ENCODE measurements at regions not wholly inside any gene's neighbourhood (a gene's known extent, or its start where the extent isn't known, plus 50 kb on each side); places are given as distances from the start of the nearest gene placed in this dataset.

DNA sequence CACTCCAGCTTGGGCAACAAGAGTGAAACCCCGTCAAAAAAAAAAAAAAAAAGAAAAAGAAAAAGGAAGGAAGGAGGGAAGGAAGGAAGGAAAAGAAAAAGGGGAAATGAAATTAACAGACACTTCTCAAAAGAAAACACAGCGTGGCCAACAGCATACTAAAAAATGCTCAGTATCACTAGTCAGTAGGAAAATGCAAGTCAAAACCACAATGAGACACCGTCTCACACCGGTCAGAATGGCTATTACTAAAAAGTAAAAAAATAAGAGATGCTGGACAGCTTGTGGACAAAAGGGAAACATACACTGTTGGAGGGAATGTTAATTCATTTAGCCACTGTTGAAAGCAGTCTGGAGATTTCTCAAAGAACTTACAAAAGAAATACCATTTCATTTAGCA is 369.5 kb upstream of the BRINP3 start:
- H3K36me3 ChIP-seq: no peaks in the 10 kb centered on the region
- H3K9me3 ChIP-seq: no peaks in the 10 kb centered on the region
- H3K27me3 ChIP-seq: no peaks in the 10 kb centered on the region
- H3K9ac ChIP-seq (ENCODE audit: low read depth in 2 of 2, low read length in 2 of 2): no peak overlapping the region
- DNase-seq: no peak
- TF ChIP-seq, protein P1, sequence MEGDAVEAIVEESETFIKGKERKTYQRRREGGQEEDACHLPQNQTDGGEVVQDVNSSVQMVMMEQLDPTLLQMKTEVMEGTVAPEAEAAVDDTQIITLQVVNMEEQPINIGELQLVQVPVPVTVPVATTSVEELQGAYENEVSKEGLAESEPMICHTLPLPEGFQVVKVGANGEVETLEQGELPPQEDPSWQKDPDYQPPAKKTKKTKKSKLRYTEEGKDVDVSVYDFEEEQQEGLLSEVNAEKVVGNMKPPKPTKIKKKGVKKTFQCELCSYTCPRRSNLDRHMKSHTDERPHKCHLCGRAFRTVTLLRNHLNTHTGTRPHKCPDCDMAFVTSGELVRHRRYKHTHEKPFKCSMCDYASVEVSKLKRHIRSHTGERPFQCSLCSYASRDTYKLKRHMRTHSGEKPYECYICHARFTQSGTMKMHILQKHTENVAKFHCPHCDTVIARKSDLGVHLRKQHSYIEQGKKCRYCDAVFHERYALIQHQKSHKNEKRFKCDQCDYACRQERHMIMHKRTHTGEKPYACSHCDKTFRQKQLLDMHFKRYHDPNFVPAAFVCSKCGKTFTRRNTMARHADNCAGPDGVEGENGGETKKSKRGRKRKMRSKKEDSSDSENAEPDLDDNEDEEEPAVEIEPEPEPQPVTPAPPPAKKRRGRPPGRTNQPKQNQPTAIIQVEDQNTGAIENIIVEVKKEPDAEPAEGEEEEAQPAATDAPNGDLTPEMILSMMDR (IDR thresholded peaks at IDR 0.05): no peak
- no peak overlapping the region for H3K4me3 ChIP-seq
- H3K4me1 ChIP-seq: no peaks in the 10 kb centered on the region
- intact Hi-C loops (cut with DNase I): no loop called here
- H3K27ac ChIP-seq: no peak overlapping the region

DNA sequence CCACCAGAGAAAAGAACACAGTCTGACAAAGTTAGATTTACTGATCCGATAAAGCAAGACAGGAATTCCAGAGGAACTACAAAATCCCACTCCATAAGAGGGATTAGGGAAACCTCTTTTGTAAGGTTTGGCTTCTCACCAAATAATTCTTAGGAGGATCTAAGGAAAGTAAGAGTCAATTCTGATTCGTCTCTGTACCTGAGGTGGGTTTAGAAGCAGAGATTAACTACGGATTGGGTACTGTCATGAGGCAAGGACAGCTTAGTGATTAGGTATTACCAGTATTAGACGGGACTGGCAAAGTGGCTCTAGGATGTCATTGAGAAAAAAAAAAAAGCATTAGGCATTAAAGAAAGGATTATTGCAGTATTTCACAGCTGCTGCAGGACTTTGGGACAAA is 371.7 kb upstream of the BRINP3 start:
- no peak for DNase-seq
- TF ChIP-seq, protein P1 (IDR thresholded peaks at IDR 0.05): no peak

DNA sequence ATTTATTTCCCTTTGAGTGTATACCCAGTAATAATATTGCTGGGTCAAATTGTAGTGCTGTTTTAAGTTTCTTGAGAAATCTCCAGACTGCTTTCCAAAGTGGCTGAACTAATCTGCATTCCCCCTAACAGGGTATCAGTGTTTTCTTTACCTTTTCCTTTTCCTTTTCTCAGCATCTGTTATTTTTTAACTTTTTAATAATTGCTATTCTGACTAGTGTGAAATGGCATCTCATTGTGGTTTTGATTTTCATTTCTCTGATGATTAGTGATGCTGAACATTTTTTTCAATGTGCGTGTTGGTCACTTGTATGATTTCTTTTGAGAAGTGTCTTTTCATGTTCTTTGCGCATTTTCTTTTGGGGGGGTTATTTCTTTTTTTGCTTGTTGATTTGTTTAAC is 374.9 kb upstream of the BRINP3 start:
- H3K4me1 ChIP-seq: no peaks in the 10 kb centered on the region
- intact Hi-C loops (cut with DNase I): no loop called here
- H3K9ac ChIP-seq (ENCODE audit: low read depth in 2 of 2, low read length in 2 of 2): no peak overlapping the region
- no peaks in the 10 kb centered on the region for H3K27me3 ChIP-seq
- DNase-seq: no peak
- H3K36me3 ChIP-seq: no peaks in the 10 kb centered on the region
- no peak overlapping the region for H3K4me3 ChIP-seq
- H3K9me3 ChIP-seq: no peaks in the 10 kb centered on the region
- TF ChIP-seq, protein P1 (IDR thresholded peaks at IDR 0.05): no peak
- H3K27ac ChIP-seq: no peak overlapping the region

More for the DNA sequence above, 371.7 kb upstream of the BRINP3 start:
- Histone ChIP-seq H3K27ac (no peak overlapping the region), H3K9me3 (no peaks in the 10 kb centered on the region), H3K27me3 (no peaks in the 10 kb centered on the region), H3K36me3 (no peaks in the 10 kb centered on the region), H3K4me3 (no peak overlapping the region), H3K9ac (ENCODE audit: low read depth in 2 of 2, low read length in 2 of 2) (no peak overlapping the region), H3K4me1 (no peaks in the 10 kb centered on the region)
- intact Hi-C loops (cut with DNase I): no loop called here

DNA sequence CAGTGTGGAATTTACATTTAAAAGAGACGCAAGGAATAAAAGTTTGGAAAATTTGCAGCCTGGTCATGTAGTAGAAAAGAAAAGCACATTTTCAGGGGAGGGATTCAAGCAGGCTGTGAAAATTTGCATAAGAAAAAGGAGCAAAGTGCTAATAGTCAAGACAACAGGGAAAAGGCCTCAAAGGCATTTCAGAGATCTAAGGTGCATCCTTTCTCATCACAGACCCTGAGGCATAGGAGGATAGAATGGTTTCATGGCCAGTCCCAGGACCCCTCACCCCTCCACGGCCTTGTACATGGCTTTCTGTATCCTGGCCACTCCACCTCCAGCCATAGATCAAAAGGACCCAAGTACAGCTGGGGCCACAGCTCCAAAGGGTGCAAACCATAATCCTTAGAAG is 380.5 kb upstream of the BRINP3 start:
- H3K4me3 ChIP-seq: no peak overlapping the region
- intact Hi-C loops (cut with DNase I): no loop called here
- H3K27ac ChIP-seq: no peak overlapping the region
- TF ChIP-seq, protein P1 (IDR thresholded peaks at IDR 0.05): no peak
- no peak overlapping the region for H3K9ac ChIP-seq (ENCODE audit: low read depth in 2 of 2, low read length in 2 of 2)
- H3K4me1 ChIP-seq: no peaks in the 10 kb centered on the region
- no peaks in the 10 kb centered on the region for H3K9me3 ChIP-seq
- no peaks in the 10 kb centered on the region for H3K27me3 ChIP-seq
- H3K36me3 ChIP-seq: no peaks in the 10 kb centered on the region
- DNase-seq: no peak

DNA sequence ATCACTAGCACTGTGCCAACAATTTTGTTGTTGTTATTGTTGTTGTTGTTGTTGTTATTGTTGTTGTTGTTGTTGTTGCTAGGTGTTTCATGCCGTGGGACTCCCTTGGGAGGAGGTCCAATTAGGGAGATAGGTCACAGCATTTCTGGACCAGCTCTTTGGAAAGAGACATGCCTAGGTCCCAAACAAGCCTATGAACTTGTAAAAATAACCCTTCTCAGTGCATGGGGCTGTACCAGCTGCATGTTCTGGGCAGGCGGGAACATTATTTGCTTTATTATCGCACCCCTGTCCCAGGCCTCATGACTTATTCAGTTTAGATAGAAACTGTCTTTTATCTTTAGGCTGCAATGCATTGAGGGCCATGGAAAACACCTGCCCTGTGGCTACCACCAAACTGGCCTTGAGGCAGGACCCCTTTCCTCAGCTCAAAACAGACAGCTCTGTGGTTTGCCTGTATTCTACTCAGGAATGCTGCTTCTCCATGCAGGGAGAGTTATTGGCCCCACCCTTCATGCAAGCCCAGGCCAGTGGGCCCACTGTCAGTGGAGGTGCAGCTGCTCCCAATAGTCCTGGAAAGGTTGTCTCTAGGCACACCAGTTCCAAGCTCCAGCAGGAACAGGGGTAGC is 386.5 kb upstream of the BRINP3 start:
- no peaks in the 10 kb centered on the region for H3K9me3 ChIP-seq
- no peak overlapping the region for H3K9ac ChIP-seq (ENCODE audit: low read depth in 2 of 2, low read length in 2 of 2)
- H3K27me3 ChIP-seq: no peaks in the 10 kb centered on the region
- DNase-seq: no peak
- intact Hi-C loops (cut with DNase I): no loop called here
- no peaks in the 10 kb centered on the region for H3K36me3 ChIP-seq
- H3K4me1 ChIP-seq: no peaks in the 10 kb centered on the region
- H3K27ac ChIP-seq: no peak overlapping the region
- H3K4me3 ChIP-seq: no peak overlapping the region
- TF ChIP-seq, protein P1 (IDR thresholded peaks at IDR 0.05): no peak

All from colonic mucosa (tissue), 4 donors.